H1 (cell line): ENCODE measurements at regions not wholly inside any gene's neighbourhood (a gene's known extent, or its start where the extent isn't known, plus 50 kb on each side); places are given as distances from the start of the nearest gene placed in this dataset.

Experiments used
- BACH1 ChIP-seq: IDR thresholded peaks from 2 replicates; pipeline ENCODE4 v1.6.1; 2012; ENCODE audit warnings: low read length, improper control_type of control experiment
- BCL11A ChIP-seq, 2 experiments: IDR thresholded peaks; one replicate each; pipeline ENCODE4 v1.6.1; 2011; ENCODE audit warnings: low read depth in 2 of 2, low read length in 2 of 2, mild to moderate bottlenecking in 2 of 2
- KDM1A ChIP-seq: fragments of 200-600, 300-600 bp; sonication (generic); IDR thresholded peaks from 2 replicates; pipeline ENCODE4 v1.7.1; 2016; ENCODE audit warnings: mild to moderate bottlenecking, low read length, borderline replicate concordance
- POLR2AphosphoS5 ChIP-seq: IDR thresholded peaks from 2 replicates; pipeline ENCODE4 v1.6.1; 2011; ENCODE audit warnings: low read depth, low read length
- SAP30 ChIP-seq: fragments of 300-600 bp; sonication (generic); IDR thresholded peaks from 2 replicates; pipeline ENCODE4 v1.7.1; 2012; ENCODE audit warnings: low read length, moderate library complexity, mild to moderate bottlenecking, inconsistent platforms; ENCODE audit not compliant: insufficient read depth, insufficient replicate concordance
- SP4 ChIP-seq: IDR thresholded peaks from 2 replicates; pipeline ENCODE4 v1.6.1; 2012; ENCODE audit warnings: low read length, inconsistent platforms
- TF ChIP-seq, protein P1 (sequence below): fragments of 300-600 bp; sonication (generic); IDR thresholded peaks from 2 replicates; pipeline ENCODE4 v1.7.1; 2012; ENCODE audit warnings: low read length, moderate library complexity, mild to moderate bottlenecking, inconsistent platforms; ENCODE audit not compliant: insufficient replicate concordance

DNA sequence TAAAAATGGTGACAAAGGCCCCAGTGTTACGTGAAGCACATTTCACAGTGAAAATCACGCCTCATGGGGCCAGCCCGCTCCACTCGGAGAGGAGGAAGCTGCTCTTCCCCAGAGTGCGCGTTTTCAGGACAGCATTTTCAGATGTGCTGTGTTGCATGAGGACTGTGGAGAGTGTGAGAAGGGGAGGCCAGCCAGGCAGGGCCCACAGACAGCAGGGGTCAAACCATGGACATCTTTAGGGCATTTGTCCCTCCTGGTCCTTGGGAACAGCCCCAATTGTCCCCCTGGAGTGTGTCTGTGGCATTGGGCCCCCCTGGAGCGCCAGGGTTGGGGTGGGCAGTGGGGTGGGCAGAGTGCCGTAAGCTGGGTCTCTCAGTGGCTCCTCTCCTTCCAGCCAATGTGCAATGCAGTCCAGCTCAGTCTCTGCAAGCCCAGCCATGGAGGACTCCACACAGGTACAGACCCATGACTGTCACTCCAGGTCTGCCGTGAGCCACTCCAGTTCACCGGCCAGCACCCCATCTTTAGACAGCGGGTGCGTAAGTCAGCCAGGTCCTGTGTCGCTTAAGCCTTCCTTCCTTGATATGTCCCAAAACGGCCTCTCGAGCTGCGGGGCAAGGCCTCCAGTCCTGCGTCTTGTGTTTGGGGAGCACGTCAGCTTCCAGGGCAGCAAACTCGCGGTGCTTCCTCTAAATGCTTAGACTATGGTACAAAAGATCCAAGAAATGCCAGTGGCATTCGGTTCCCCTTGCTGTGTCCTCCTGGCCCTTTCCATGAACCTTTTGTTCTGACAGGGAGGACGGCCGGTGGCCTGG, 159.3 kb upstream of the AFDN start (continued):
- TF ChIP-seq, protein P1, sequence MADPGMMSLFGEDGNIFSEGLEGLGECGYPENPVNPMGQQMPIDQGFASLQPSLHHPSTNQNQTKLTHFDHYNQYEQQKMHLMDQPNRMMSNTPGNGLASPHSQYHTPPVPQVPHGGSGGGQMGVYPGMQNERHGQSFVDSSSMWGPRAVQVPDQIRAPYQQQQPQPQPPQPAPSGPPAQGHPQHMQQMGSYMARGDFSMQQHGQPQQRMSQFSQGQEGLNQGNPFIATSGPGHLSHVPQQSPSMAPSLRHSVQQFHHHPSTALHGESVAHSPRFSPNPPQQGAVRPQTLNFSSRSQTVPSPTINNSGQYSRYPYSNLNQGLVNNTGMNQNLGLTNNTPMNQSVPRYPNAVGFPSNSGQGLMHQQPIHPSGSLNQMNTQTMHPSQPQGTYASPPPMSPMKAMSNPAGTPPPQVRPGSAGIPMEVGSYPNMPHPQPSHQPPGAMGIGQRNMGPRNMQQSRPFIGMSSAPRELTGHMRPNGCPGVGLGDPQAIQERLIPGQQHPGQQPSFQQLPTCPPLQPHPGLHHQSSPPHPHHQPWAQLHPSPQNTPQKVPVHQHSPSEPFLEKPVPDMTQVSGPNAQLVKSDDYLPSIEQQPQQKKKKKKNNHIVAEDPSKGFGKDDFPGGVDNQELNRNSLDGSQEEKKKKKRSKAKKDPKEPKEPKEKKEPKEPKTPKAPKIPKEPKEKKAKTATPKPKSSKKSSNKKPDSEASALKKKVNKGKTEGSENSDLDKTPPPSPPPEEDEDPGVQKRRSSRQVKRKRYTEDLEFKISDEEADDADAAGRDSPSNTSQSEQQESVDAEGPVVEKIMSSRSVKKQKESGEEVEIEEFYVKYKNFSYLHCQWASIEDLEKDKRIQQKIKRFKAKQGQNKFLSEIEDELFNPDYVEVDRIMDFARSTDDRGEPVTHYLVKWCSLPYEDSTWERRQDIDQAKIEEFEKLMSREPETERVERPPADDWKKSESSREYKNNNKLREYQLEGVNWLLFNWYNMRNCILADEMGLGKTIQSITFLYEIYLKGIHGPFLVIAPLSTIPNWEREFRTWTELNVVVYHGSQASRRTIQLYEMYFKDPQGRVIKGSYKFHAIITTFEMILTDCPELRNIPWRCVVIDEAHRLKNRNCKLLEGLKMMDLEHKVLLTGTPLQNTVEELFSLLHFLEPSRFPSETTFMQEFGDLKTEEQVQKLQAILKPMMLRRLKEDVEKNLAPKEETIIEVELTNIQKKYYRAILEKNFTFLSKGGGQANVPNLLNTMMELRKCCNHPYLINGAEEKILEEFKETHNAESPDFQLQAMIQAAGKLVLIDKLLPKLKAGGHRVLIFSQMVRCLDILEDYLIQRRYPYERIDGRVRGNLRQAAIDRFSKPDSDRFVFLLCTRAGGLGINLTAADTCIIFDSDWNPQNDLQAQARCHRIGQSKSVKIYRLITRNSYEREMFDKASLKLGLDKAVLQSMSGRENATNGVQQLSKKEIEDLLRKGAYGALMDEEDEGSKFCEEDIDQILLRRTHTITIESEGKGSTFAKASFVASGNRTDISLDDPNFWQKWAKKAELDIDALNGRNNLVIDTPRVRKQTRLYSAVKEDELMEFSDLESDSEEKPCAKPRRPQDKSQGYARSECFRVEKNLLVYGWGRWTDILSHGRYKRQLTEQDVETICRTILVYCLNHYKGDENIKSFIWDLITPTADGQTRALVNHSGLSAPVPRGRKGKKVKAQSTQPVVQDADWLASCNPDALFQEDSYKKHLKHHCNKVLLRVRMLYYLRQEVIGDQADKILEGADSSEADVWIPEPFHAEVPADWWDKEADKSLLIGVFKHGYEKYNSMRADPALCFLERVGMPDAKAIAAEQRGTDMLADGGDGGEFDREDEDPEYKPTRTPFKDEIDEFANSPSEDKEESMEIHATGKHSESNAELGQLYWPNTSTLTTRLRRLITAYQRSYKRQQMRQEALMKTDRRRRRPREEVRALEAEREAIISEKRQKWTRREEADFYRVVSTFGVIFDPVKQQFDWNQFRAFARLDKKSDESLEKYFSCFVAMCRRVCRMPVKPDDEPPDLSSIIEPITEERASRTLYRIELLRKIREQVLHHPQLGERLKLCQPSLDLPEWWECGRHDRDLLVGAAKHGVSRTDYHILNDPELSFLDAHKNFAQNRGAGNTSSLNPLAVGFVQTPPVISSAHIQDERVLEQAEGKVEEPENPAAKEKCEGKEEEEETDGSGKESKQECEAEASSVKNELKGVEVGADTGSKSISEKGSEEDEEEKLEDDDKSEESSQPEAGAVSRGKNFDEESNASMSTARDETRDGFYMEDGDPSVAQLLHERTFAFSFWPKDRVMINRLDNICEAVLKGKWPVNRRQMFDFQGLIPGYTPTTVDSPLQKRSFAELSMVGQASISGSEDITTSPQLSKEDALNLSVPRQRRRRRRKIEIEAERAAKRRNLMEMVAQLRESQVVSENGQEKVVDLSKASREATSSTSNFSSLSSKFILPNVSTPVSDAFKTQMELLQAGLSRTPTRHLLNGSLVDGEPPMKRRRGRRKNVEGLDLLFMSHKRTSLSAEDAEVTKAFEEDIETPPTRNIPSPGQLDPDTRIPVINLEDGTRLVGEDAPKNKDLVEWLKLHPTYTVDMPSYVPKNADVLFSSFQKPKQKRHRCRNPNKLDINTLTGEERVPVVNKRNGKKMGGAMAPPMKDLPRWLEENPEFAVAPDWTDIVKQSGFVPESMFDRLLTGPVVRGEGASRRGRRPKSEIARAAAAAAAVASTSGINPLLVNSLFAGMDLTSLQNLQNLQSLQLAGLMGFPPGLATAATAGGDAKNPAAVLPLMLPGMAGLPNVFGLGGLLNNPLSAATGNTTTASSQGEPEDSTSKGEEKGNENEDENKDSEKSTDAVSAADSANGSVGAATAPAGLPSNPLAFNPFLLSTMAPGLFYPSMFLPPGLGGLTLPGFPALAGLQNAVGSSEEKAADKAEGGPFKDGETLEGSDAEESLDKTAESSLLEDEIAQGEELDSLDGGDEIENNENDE, result no peak
- no peak for TF ChIP-seq KDM1A
- no peak for TF ChIP-seq SP4
- no peak for TF ChIP-seq BCL11A (IDR thresholded peaks at IDR 0.05; ENCODE audit: low read depth in 2 of 2, low read length in 2 of 2)
- TF ChIP-seq POLR2AphosphoS5, result no peak
- no peak for TF ChIP-seq SAP30
- no peak for TF ChIP-seq BACH1
- TF ChIP-seq, all 59 proteins: peak for 0
